ENCODE measurements at regions not wholly inside any gene's neighbourhood (a gene's known extent, or its start where the extent isn't known, plus 50 kb on each side); places are given as distances from the start of the nearest gene placed in this dataset.

GRCh38 chr6:95767897-95768463 lies 190.6 kb downstream of the MANEA start:
- no peak for DNase-seq

DNA sequence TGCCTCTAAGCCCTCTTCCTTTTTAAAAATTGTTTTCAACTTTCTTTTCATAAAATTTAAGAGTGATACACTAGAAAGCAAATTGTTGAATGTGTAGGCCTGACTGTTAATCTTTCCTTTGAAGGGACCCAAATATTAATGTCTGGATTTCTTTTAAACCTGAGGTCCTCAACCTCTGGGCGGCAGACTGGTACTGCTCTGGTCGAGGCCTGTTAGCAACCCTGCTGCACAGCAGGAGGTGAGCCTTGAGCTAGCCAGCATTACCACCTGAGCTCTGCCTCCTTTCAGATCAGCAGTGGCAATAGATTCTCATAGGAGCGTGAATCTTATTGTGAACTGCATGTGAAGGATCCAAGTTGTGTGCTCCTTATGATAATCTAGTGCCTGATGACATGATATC lies 191.2 kb downstream of the MANEA start:
- intact Hi-C loops (cut with DNase I), result no loop called here

More at GRCh38 chr6:95767897-95768463, 190.6 kb downstream of the MANEA start:
- intact Hi-C loops (cut with DNase I), result no loop called here

GRCh38 chr6:95777338-95777737 lies 200.0 kb downstream of the MANEA start:
- intact Hi-C loops (cut with DNase I), result no loop called here
- DNase-seq, result no peak

More for the DNA sequence above, 191.2 kb downstream of the MANEA start:
- DNase-seq, result peak in 1 of 42 donors; percentile 11

GRCh38 chr6:95780037-95780436 lies 202.7 kb downstream of the MANEA start:
- intact Hi-C loops (cut with DNase I), result no loop called here
- DNase-seq, result no peak

- intact Hi-C loops (cut with DNase I), result no loop called here
- no peak for DNase-seq
Measured at GRCh38 chr6:95784019-95784418, 206.7 kb downstream of the MANEA start.

DNA sequence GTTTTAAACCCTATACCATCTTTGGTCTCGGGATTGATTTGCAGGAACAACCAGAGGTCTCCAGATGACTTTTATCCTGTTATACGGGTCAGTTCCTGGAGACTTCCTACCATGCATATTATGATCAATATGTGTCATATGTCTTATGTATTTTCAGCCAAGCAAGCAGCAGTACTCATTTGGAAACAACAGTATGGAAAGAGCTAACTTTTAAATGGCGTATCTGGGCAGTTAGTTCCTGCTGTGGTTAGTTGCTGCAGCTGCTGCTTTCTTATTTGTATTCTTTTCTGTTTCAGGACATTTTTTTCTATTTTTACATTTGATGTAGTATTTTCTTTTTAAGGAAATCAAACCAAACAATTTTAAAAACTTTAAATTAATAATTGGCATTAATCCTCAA lies 207.5 kb downstream of the MANEA start:
- no peak for DNase-seq
- intact Hi-C loops (cut with DNase I), result no loop called here

DNA sequence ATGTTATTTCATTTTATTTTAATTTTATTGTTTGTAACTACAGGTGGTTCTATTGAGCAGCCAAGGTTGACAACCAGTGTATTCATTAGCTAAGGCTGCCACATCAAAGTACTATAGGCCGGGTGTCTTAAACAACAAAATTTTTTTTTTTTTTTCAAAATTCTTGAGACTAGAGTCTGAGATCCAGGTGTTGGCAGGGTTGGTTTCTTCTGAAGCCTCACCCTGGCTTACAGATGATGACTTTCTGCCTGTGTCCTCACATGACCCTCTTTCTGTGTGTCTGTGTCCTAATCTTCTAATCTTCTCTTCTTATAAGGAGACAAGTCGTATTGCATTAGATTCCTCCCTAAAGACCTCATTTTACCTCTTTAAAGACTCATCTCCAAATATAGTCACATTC lies 208.4 kb downstream of the MANEA start:
- intact Hi-C loops (cut with DNase I), result no loop called here
- DNase-seq, result no peak

- intact Hi-C loops (cut with DNase I), result no loop called here
- no peak for DNase-seq
Measured at GRCh38 chr6:95786802-95787201, 209.5 kb downstream of the MANEA start.

DNA sequence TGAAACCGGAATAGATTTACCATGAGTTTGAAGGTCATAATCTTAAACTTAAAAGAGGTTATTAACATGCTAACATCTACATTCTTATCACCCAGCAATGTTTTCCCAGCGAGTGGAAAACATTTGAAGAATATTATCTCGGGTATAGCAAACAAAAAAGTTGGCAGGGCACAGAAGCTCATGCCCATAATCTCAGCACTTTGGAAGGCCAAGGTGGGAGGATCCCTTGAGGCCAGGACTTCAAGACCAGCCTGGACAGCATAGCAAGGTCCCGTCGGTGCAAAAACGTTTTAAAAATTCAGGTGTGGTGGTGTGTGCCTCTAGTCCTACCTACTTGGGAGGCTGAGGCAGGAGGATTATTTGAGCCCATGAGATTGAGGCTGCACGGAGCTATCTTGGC lies 213.5 kb downstream of the MANEA start:
- intact Hi-C loops (cut with DNase I), result no loop called here
- DNase-seq, result no peak

- intact Hi-C loops (cut with DNase I), result no loop called here
- no peak for DNase-seq
Measured at GRCh38 chr6:95794749-95795148, 217.4 kb downstream of the MANEA start.

DNA sequence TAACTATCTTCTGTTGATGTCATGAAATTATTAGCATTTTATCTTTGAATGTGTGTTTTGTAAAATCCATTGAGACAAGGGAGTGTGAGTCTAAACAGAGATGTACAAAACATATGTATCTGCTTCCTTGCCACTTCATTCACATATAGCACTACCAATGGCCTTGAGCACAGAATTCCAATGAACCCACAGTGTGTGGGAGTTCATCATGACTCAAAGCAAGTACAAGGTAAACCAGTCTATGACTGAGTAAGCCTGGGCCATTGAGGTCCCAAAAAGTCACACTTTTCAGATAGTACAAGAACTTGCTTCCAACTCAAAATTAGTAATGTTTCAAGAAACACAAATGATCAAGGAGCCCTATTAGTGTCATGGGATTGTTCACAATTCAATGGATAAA lies 218.6 kb downstream of the MANEA start:
- intact Hi-C loops (cut with DNase I), result no loop called here
- no peak for DNase-seq

DNA sequence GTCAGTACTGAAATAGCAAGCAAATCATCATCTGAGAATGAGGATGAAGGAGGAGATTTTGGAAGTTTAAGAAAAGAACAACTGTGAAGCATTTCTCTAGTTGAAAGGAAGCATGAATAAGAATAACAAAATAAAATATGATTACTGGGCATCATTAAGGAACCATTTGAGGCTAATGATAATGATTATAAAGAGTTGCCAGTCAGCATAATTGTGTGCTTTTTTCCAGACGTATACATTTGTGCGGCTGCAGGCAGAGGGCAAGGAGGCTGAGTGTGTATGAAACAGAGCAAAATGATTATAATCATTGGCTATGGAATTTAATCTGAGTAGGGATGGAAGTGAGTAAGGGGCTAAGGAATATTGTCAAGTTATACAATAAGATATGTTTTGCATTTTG lies 218.7 kb upstream of the FUT9 start:
- no peak for DNase-seq
- intact Hi-C loops (cut with DNase I), result no loop called here

DNA sequence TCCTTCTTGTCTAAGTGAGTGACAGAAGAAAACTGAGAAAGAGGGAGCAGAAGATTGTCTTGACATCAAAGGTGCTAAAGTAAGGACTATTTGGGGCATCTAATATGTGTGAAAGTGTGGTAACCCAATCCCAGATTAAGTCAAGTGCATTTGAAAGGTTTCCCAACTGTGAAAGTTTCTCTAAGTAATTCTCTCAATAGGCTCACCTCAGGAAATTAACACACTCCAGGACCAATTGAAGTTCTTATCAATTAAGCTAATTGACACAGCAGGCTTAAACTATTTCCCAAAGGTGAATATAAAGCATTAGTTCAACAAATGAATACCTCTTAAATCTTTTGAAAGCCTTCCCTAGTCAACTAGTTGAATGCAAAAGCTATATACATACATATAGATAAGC lies 212.8 kb upstream of the FUT9 start:
- no peak for DNase-seq
- intact Hi-C loops (cut with DNase I), result no loop called here

DNA sequence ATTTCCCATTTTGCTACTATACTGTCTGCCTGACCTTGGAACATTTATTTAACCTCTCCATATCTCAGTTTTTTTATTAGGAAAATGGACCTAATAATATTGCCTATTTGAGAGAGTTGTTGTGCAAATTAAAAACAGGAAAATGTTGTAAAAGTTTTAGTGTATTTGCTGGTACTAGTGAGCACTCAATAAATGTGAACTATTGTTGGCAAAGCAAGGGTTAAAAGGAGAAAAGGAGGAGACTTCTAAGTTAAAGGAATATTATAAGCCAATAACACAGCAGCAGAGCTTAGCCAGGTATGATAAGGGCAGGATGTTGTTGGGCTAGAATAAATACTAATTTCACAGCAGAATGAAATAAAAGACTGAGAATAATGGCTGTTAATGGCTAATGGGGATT lies 211.9 kb upstream of the FUT9 start:
- intact Hi-C loops (cut with DNase I), result no loop called here
- no peak for DNase-seq

GRCh38 chr6:95804847-95805541 lies 210.8 kb upstream of the FUT9 start:
- DNase-seq, result no peak
- intact Hi-C loops (cut with DNase I), result no loop called here

DNA sequence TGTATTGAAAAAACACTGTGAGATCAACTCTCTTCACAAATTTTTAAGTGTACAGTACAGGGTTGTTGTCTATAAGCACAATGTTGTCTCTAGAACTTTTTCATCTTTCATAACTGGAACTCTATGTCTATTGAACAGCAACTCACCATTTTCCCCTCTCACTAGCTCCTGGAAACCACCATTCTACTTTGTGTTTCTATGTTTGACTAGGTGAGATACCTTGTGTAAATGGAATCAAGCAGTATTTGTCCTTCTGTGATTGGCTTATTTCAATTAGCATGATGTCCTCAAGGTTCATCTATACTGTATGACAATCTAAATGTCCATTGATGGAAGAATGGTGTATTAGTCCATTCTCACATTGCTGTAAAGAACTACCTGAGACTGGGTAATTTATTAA lies 210.1 kb upstream of the FUT9 start:
- no peak for DNase-seq
- intact Hi-C loops (cut with DNase I), result no loop called here

DNA sequence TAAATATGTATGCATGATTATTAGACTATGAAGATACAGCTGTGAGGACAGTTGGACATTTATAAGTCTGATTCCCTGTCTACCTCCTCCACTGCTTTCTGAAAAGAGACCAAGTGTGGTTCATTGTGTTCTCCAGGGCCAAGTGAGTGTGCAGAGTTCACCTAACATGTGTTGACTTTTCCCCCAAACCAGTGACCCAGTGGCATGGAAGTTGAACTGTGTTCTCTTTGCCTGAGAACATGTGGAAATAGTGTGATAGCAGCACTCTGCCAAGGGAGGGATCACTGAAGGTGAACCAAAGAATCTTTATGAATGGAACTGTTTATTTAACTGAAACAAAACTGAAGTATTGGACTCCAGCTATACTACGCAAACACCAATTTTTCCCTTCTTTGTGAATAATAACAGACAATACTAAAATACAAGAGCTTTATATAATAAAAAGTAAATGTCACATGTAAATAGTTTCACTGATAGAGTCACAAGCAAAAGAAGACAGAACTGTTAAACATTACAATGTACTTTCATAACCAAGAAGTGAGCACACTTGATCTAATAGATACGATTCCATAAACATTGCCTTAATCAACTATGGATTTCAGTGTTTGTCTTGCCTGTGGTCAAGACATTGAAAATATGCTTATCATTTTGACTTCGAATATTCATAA lies 200.3 kb upstream of the FUT9 start:
- intact Hi-C loops (cut with DNase I), result no loop called here
- no peak for DNase-seq

GRCh38 chr6:95819461-95819860 lies 196.3 kb upstream of the FUT9 start:
- DNase-seq, result no peak
- intact Hi-C loops (cut with DNase I), result no loop called here

- DNase-seq, result no peak
- intact Hi-C loops (cut with DNase I), result no loop called here
Measured at GRCh38 chr6:95819939-95820338, 195.8 kb upstream of the FUT9 start.

- intact Hi-C loops (cut with DNase I), result no loop called here
- DNase-seq, result no peak
Measured at GRCh38 chr6:95830859-95831557, 184.8 kb upstream of the FUT9 start.
